ENCODE measurements at regions not wholly inside any gene's neighbourhood (a gene's known extent, or its start where the extent isn't known, plus 50 kb on each side); places are given as distances from the start of the nearest gene placed in this dataset.

GRCh38 chr2:9714630-9715214 lies 83.9 kb upstream of the YWHAQ start:
- TF ChIP-seq POLR2A (IDR thresholded peaks at IDR 0.05), result no peak
- TF ChIP-seq, protein P1, sequence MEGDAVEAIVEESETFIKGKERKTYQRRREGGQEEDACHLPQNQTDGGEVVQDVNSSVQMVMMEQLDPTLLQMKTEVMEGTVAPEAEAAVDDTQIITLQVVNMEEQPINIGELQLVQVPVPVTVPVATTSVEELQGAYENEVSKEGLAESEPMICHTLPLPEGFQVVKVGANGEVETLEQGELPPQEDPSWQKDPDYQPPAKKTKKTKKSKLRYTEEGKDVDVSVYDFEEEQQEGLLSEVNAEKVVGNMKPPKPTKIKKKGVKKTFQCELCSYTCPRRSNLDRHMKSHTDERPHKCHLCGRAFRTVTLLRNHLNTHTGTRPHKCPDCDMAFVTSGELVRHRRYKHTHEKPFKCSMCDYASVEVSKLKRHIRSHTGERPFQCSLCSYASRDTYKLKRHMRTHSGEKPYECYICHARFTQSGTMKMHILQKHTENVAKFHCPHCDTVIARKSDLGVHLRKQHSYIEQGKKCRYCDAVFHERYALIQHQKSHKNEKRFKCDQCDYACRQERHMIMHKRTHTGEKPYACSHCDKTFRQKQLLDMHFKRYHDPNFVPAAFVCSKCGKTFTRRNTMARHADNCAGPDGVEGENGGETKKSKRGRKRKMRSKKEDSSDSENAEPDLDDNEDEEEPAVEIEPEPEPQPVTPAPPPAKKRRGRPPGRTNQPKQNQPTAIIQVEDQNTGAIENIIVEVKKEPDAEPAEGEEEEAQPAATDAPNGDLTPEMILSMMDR (IDR thresholded peaks at IDR 0.05 in 4 of 5, conservative IDR thresholded peaks at IDR 0.05 in 1 of 5), result no peak
